Activated naive CD4-positive, alpha-beta T cell treated with anti-CD3 and anti-CD28 coated beads, Interleukin-2, amount 50 U/mL, for 24 hours (primary cell): ENCODE measurements at regions not wholly inside any gene's neighbourhood (a gene's known extent, or its start where the extent isn't known, plus 50 kb on each side); places are given as distances from the start of the nearest gene placed in this dataset.

Experiments
- H3K27ac Mint-ChIP-seq: one replicate; pipeline ENCODE4 v1.8.0; 2021; ENCODE audit warnings: mild to moderate bottlenecking, mixed read lengths
- H3K27me3 Mint-ChIP-seq: one replicate; pipeline ENCODE4 v1.8.0; 2021; ENCODE audit warnings: mixed read lengths
- H3K36me3 Mint-ChIP-seq: one replicate; pipeline ENCODE4 v1.8.0; 2021; ENCODE audit warnings: mixed read lengths
- H3K4me1 Mint-ChIP-seq: one replicate; pipeline ENCODE4 v1.8.0; 2021; ENCODE audit warnings: mixed read lengths
- H3K4me3 Mint-ChIP-seq: one replicate; pipeline ENCODE4 v1.8.0; 2021; ENCODE audit warnings: mild to moderate bottlenecking, mixed read lengths
- H3K9me3 Mint-ChIP-seq: one replicate; pipeline ENCODE4 v1.8.0; 2021; ENCODE audit warnings: mixed read lengths

DNA sequence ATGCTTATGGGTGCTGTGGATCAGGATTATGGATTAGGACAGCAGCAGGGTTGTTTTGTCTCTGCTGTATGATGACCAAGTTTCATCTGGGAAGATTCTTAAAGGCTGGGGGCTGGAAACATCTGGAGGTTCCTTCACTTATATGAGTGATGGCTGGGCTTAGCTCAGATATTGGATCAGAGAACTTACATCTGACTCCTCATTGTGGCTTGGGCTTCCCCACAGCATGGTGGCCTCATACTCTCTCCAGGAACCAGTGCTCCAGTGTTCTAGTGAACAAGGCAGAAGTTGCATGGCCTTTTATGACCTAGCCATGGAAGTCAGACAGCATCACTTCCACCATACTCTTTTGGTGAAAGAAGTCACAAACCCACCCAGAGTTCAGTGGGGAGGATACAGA lies 336.1 kb upstream of the TBX3 start:
- H3K9me3 Mint-ChIP-seq, result peaks cover 5% of the 10 kb centered on the region
- H3K36me3 Mint-ChIP-seq, result no peaks in the 10 kb centered on the region
- H3K27ac Mint-ChIP-seq, result no peak overlapping the region

DNA sequence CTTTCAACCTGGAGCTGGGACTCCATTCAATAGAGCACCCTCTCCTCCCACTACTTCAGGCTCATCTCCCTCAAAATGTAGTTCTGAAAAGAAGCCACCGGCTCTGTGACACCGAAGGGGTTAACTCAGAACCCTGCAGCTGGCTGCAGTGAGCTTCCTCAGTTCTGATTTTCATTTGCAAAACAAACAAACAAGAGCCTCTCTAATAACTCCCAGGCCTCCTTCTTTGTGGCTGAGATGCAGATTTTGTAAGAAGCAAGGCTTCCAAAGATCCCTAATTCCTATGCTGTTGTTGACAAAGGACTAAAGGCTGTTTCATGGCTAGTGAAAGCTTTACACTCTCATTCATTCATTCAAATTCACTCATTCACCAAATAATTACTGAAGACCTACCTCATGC lies 333.4 kb upstream of the TBX3 start:
- H3K27me3 Mint-ChIP-seq, result peaks cover 2% of the 10 kb centered on the region
- H3K36me3 Mint-ChIP-seq, result no peaks in the 10 kb centered on the region
- no peak overlapping the region for H3K4me3 Mint-ChIP-seq
- H3K27ac Mint-ChIP-seq, result no peak overlapping the region
- peaks cover 14% of the 10 kb centered on the region for H3K9me3 Mint-ChIP-seq
- H3K4me1 Mint-ChIP-seq, result no peaks in the 10 kb centered on the region

More for the DNA sequence above, 336.1 kb upstream of the TBX3 start:
- Mint-ChIP-seq H3K27me3 (no peaks in the 10 kb centered on the region), H3K4me1 (no peaks in the 10 kb centered on the region), H3K4me3 (no peak overlapping the region)

DNA sequence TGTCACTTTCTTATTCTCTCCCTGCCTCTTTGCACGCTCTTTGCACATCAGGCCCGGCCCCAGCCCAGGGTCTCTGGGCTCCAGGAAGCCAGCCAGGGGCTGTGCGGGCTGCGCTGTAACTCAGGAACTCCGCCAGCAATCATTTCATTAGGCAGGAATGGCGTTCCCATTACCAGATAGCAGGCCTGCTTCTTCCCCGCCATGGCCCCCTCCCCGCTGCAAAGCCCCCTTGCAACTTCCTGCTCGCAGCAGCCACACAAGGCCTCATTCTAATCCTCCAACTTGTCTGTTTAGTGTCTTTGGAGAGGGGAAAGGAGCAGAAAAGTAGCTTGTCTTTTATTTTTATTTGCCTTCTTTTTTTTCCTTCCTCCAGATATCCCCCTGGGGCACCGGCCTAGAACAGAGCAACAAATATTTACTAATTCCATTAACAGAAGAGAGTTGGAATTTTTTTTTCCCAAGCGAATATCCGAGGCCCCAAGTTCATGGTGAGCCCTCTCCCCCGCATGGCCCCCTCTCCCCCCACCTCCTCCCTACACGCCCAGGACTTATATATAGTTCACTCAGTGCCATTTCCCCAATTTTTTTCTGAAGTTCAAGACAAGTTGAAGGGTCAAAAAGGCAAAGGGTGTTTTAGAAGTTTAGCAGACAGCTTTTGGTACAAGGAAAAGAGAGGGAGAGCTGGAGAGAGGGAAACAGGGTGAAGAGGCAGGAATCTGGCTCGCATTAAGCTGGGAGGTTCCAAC lies 329.4 kb upstream of the TBX3 start:
- H3K27me3 Mint-ChIP-seq, result peaks cover 4% of the 10 kb centered on the region
- H3K4me1 Mint-ChIP-seq, result no peaks in the 10 kb centered on the region
- no peaks in the 10 kb centered on the region for H3K36me3 Mint-ChIP-seq
- no peak overlapping the region for H3K4me3 Mint-ChIP-seq
- no peak overlapping the region for H3K27ac Mint-ChIP-seq
- H3K9me3 Mint-ChIP-seq, result peaks cover 14% of the 10 kb centered on the region

DNA sequence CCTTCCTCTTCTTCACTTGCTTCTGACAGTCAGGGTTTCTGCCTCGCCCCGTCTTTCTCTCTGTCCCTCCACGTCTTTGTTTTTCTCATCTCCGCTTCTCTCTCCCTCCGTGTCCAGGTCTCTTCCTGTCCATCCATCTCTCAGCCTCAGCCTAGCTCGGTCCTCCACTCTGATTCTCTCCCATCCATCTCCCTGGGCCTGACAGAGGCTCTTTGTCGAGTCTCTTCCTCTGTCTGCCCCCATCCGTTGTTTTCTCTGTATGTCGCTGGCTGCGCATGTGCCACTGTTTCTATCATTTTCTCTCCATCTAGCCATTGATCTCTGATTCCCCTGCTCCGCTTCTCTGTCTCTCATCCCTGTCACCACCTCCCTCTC lies 328.9 kb upstream of the TBX3 start:
- H3K9me3 Mint-ChIP-seq, result peaks cover 14% of the 10 kb centered on the region
- H3K36me3 Mint-ChIP-seq, result no peaks in the 10 kb centered on the region
- H3K27me3 Mint-ChIP-seq, result peaks cover 4% of the 10 kb centered on the region
- H3K4me3 Mint-ChIP-seq, result no peak overlapping the region
- no peaks in the 10 kb centered on the region for H3K4me1 Mint-ChIP-seq
- H3K27ac Mint-ChIP-seq, result no peak overlapping the region

DNA sequence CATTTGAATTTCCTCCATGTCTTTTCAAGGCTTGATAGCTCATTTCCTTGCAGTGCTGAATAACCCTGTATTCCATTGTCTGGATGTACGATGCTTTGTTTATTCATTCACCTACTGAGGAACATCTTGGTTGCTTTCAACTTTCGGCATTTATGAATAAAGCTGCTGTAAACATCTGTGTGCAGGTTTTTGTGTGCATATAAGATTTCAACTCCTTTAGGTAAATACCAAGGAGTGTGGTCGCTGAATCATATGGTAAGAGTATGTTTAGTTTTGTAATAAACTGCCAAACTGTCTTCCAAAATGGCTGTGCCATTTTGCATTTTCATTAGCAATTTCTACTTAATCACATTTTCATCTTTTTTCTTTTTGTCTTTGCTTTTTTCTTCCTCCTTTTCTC lies 327.7 kb upstream of the TBX3 start:
- Mint-ChIP-seq H3K27ac (no peak overlapping the region), H3K9me3 (peaks cover 14% of the 10 kb centered on the region), H3K4me3 (no peak overlapping the region), H3K36me3 (no peaks in the 10 kb centered on the region), H3K4me1 (no peaks in the 10 kb centered on the region), H3K27me3 (peaks cover 4% of the 10 kb centered on the region)

DNA sequence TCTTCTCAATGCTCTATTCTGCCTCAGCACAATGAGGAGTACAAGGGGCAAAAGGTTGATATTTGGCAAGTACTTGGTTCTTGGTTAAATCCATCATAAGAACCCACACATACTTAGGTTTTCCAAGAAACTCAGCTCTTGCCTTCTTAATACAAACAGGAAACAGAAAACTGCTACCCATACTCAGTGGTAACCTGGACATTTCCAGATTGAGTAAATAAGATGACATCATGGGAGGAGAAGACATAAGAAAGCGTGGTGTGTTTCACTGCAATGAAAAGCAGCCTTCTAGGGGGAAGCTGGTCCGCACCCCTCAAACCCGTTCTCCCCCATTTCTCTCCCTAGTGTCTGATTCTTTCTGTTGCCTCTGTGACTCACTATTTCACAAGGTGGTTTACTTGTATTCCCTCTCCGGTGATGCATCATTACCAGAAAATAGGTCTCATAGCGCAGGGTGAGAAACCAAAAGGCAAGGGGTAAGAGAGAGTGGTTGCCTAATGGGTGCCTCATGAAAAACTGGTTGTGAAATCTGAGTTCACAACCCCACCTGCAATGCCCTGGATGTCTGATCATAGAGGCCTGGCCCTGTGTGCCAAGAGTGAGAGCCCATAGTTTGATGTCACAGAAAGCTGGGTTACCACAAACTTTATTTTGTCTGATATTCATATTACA lies 326.5 kb upstream of the TBX3 start:
- H3K36me3 Mint-ChIP-seq, result no peaks in the 10 kb centered on the region
- peaks cover 14% of the 10 kb centered on the region for H3K9me3 Mint-ChIP-seq
- H3K27ac Mint-ChIP-seq, result no peak overlapping the region
- H3K4me1 Mint-ChIP-seq, result no peaks in the 10 kb centered on the region
- peaks cover 4% of the 10 kb centered on the region for H3K27me3 Mint-ChIP-seq
- no peak overlapping the region for H3K4me3 Mint-ChIP-seq

DNA sequence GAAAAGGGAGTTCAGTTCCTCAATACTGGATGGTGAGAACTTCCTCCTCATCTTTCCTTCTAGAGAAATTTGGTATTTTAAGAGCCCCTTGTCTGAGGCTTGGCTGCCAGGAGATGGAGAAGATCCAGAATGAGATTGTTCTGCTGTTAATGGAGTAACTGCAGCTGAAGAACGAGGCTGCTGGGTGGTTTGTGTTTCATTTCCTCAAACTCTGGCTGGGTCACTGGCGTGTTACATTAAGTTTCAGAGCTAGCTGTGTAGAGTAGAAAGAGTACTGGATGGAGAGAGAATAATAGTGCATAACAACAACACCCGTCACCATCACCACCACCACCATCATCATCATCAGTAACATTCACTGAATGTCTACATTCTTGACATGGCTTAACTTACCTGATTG lies 325.0 kb upstream of the TBX3 start:
- no peak overlapping the region for H3K27ac Mint-ChIP-seq
- peaks cover 4% of the 10 kb centered on the region for H3K27me3 Mint-ChIP-seq
- no peaks in the 10 kb centered on the region for H3K36me3 Mint-ChIP-seq
- no peak overlapping the region for H3K4me3 Mint-ChIP-seq
- H3K9me3 Mint-ChIP-seq, result peaks cover 14% of the 10 kb centered on the region
- H3K4me1 Mint-ChIP-seq, result no peaks in the 10 kb centered on the region

DNA sequence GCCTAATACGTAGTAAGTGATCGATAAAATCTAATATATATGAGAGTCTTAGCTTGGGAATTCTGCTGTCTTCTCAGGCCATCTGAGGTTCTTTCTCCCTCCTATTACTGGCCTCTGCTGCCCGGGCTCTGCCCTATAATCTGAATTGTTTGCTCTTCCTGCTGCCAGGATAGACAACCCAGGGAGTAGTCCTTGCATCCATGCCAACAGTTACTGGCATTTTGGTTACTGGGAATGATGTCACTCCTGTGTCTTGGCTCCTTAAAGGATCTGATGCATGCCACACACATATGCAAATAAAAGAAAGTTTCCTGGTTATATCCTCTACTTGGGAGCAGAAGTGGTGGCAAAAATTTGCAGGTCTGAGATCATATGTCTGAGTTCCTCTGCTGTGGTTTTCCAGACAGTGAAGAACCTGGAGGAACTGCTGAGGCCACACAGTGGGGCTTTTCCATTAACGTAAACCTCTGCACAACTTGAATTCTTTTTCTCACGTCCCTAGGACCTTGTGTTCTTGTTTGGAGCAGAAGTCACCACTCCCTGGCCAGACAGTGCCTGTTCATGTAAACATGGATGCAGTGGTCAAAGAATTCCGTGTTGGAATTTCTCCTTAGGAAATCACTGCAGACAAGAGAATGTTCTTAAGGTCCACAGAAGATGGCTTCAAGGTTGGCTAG lies 320.6 kb upstream of the TBX3 start:
- H3K4me1 Mint-ChIP-seq, result no peaks in the 10 kb centered on the region
- H3K9me3 Mint-ChIP-seq, result peaks cover 3% of the 10 kb centered on the region
- no peaks in the 10 kb centered on the region for H3K36me3 Mint-ChIP-seq

DNA sequence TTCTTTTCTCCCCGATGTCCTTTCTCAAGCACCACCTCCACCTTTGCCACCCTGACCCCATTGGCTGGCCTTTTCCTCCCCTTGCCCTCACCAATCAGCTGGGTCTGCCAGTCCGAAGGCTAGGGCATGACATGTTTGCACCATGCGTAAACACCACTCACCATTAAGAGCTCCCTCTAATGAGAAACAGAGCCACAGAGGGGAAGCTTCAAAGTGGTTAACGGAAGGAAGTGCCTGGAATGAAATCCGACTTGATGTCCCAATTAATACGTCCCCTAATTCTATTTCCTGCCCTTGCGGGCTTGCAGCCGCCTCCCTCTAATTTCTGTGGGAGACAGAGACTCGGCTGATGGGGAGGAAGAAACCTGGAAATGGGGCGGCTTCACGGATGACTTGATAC lies 318.5 kb upstream of the TBX3 start:
- Mint-ChIP-seq H3K36me3 (no peaks in the 10 kb centered on the region), H3K27me3 (peaks cover 4% of the 10 kb centered on the region), H3K4me3 (no peak overlapping the region)

More for the DNA sequence above, 320.6 kb upstream of the TBX3 start:
- Mint-ChIP-seq H3K27me3 (peaks cover 5% of the 10 kb centered on the region), H3K27ac (no peak overlapping the region), H3K4me3 (no peak overlapping the region)

DNA sequence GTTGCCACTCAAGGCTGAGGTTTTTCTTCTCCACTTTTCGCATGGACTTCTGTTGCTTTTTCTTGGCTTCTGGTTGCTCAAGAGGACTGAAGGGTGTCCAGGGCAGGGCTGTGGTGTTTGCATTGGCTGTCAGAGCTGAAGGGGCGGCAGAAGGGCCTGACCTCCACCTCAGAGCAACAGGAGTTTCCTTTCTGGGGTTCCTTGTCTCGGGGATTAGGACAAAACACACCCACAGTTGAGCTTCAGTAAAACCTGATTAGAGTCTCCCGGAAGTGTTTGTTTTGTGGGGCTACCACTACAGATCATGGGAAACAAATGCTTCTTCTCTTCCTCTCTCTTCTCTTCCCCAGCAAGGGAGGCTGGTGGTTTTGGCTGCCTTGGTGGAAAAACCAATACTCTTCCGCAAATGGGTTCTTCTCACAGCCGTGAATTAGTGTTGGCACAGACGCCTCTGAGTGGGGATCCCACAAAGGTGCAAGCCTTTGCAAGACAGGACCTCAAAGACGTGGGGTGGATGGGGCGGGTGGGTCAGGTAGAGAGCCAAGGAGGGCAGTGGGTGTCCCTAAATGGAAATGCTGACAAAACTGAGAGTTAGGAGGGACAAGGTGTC lies 317.7 kb upstream of the TBX3 start:
- H3K4me1 Mint-ChIP-seq, result no peaks in the 10 kb centered on the region
- H3K27ac Mint-ChIP-seq, result no peak overlapping the region
- H3K4me3 Mint-ChIP-seq, result no peak overlapping the region
- peaks cover 8% of the 10 kb centered on the region for H3K9me3 Mint-ChIP-seq
- H3K27me3 Mint-ChIP-seq, result peaks cover 4% of the 10 kb centered on the region
- no peaks in the 10 kb centered on the region for H3K36me3 Mint-ChIP-seq

More for the DNA sequence above, 318.5 kb upstream of the TBX3 start:
- Mint-ChIP-seq H3K9me3 (peaks cover 7% of the 10 kb centered on the region), H3K27ac (no peak overlapping the region), H3K4me1 (no peaks in the 10 kb centered on the region)

DNA sequence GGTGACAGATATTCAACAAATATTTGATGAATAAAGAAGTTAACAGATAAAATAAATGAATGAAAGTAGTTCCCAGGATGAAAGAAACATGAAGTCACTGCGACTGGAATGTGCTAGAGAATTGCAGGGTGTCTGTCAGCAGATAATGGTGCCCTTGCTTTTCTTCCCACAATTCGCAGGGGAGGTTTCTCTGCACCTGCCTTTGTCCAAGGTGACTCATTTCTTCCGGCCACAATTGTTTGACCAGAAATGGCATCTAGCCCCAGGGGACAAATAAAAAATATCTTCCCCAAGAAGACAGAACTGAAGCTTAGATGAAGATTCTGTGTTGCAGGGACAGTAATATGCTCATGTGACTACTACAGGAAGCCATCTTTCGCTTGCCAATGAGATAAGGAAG lies 316.1 kb upstream of the TBX3 start:
- no peaks in the 10 kb centered on the region for H3K4me1 Mint-ChIP-seq
- no peak overlapping the region for H3K27ac Mint-ChIP-seq
- no peak overlapping the region for H3K4me3 Mint-ChIP-seq
- H3K9me3 Mint-ChIP-seq, result peaks cover 12% of the 10 kb centered on the region
- peaks cover 4% of the 10 kb centered on the region for H3K27me3 Mint-ChIP-seq
- H3K36me3 Mint-ChIP-seq, result no peaks in the 10 kb centered on the region

DNA sequence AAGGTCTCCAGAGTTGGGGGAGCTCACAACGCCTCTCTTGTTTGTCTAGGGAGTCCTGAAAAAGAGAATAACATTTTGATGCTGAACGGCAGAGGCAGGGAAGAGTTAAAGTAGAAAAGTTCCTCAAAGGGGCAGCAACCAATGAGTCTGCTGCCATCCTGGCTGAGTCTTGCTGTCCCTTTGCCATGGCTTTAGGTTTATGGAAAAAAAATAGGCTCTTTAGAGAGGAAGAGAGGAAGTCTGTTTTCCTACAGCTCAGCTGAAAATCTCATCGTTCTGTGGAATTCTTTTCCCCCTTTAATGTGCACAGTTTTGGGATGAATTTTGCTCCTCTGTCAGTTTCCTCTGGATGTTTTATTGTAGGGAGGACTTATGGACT lies 314.8 kb upstream of the TBX3 start:
- Mint-ChIP-seq H3K27me3 (peaks cover 6% of the 10 kb centered on the region), H3K27ac (no peak overlapping the region), H3K36me3 (no peaks in the 10 kb centered on the region), H3K4me3 (no peak overlapping the region), H3K4me1 (no peaks in the 10 kb centered on the region), H3K9me3 (peaks cover 12% of the 10 kb centered on the region)

DNA sequence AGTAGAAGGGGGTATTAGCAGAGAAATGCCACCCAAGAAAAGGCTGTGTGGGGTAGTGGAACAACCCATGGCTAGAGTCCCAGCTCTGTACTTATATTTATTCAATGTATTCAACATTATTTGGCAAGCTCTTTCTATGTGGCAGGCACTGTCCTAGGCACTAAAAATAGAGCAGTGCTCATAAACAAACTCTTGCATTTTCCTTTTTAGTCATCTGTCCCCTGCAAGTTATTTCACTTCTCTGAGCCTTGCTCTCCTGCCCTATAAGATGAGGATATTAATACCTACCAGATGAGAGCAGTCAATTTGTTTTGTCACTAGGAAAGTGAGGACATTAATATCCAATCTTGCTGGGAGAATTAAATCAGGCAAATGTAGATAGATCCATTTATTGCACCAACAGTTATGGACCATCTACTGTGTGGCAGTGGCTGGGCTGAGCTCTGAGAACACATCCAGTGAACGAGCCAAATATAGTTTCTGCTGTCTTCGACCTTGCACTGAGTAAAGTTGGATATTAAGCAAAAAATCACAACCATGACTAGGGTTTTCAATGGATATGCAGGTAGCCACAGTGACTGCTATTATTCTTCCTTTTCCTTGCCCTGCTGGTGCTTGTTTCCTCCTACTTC lies 314.3 kb upstream of the TBX3 start:
- H3K36me3 Mint-ChIP-seq, result no peaks in the 10 kb centered on the region

DNA sequence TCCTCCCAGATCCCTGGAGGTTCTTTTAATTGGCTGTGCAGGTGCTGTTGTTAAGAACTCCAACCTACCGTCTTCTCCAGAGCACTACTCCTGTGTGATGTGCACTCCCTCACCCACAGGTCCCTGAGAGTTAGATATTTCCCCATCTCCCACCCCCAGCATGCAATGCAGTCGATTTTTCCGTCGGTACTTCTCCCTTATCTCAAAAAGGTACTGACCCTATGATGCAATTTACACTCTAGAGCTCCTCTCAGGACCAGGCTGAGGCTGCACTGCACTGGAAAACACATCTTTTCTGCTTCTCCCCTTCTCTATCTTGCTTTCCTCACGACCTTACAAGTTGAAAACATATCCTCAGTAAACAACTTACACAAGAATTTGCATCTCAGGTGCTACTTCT lies 312.4 kb upstream of the TBX3 start:
- Mint-ChIP-seq H3K36me3 (no peaks in the 10 kb centered on the region), H3K9me3 (peaks cover 12% of the 10 kb centered on the region), H3K4me1 (no peaks in the 10 kb centered on the region), H3K27ac (no peak overlapping the region), H3K4me3 (no peak overlapping the region), H3K27me3 (peaks cover 2% of the 10 kb centered on the region)

More for the DNA sequence above, 314.3 kb upstream of the TBX3 start:
- no peak overlapping the region for H3K27ac Mint-ChIP-seq
- H3K4me1 Mint-ChIP-seq, result no peaks in the 10 kb centered on the region
- H3K9me3 Mint-ChIP-seq, result peaks cover 12% of the 10 kb centered on the region
- H3K27me3 Mint-ChIP-seq, result peaks cover 6% of the 10 kb centered on the region
- no peak overlapping the region for H3K4me3 Mint-ChIP-seq

DNA sequence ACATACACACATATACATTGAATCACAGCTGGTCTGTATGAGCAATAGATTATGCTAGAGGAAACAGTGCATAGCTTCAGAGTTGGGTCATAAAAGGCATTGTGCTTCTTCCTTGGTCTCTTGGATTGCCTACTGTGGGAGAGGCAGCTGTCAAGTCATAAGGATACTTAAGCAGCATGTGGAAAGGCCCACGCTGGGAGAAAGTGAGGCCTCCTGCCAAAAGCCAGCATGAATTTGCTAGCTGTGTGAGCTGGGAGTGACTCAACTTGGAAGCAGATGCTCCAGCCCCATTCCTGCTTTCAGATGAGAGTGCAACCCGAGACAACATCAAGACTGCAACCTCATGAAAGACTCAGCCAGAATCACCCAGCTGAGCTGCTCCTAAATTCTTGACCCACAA lies 311.9 kb upstream of the TBX3 start:
- peaks cover 12% of the 10 kb centered on the region for H3K9me3 Mint-ChIP-seq
- H3K36me3 Mint-ChIP-seq, result no peaks in the 10 kb centered on the region
- H3K4me3 Mint-ChIP-seq, result no peak overlapping the region
- no peak overlapping the region for H3K27ac Mint-ChIP-seq
- H3K4me1 Mint-ChIP-seq, result no peaks in the 10 kb centered on the region
- H3K27me3 Mint-ChIP-seq, result peaks cover 2% of the 10 kb centered on the region
